Panc1 (cell line): ENCODE measurements at regions not wholly inside any gene's neighbourhood (a gene's known extent, or its start where the extent isn't known, plus 50 kb on each side); places are given as distances from the start of the nearest gene placed in this dataset.

Experiments
- ATAC-seq: fragments of 200-7000 bp; cut with Tn5 transposase; 2 replicates; pipeline ENCODE4 v1.9.1; 2020; ENCODE audit warnings: mild to moderate bottlenecking, moderate library complexity
- BruUV-seq: library from RNA; stranded (reverse); fragments of 400-500 nt; replicated peaks from 2 replicates; lab custom pipeline; 2021; lab: Mats Ljungman, UMichigan
- CTCF ChIA-PET: fragments of 300-600 bp; sonication (Branson Sonifier 250); formaldehyde crosslinking; loops from one replicate; lab custom pipeline; 2022; ENCODE audit warnings: antibody characterized with exemption; lab: Charles Lee
- POLR2A ChIA-PET: fragments of 300-600 bp; sonication (Branson Sonifier 250); formaldehyde crosslinking; loops from one replicate; lab custom pipeline; 2022; ENCODE audit warnings: antibody characterized with exemption; lab: Charles Lee
- DNase-seq: peaks from one replicate; pipeline ENCODE4 v3.0.0-alpha.2; 2010; ENCODE audit warnings: low read depth, low spot score
- H3K27ac ChIP-seq: 2 replicates; pipeline ENCODE4 v1.5.1; 2011; ENCODE audit warnings: mild to moderate bottlenecking, low read length, inconsistent platforms
- H3K27me3 ChIP-seq: fragments of 200-500 bp; sonication (Bioruptor generic); 2 replicates; pipeline ENCODE4 v1.6.0; 2014; ENCODE audit warnings: low read length, inconsistent platforms; ENCODE audit not compliant: control insufficient read depth, insufficient read depth
- H3K36me3 ChIP-seq: fragments of 200-500 bp; sonication (Bioruptor generic); 2 replicates; pipeline ENCODE4 v1.5.1; 2014; ENCODE audit warnings: inconsistent platforms, mild to moderate bottlenecking, low read length, moderate library complexity; ENCODE audit not compliant: control insufficient read depth, insufficient read depth
- H3K4me1 ChIP-seq: 2 replicates; pipeline ENCODE4 v1.5.1; 2011; ENCODE audit warnings: inconsistent platforms, mild to moderate bottlenecking, low read length, moderate library complexity; ENCODE audit not compliant: control insufficient read depth, insufficient read depth
- H3K4me3 ChIP-seq, 2 experiments: 2 replicates each; pipeline ENCODE4 v1.5.1; 2011 to 2012; ENCODE audit warnings: low read depth in 2 of 2, low read length in 2 of 2, mild to moderate bottlenecking in 2 of 2, inconsistent platforms in 1 of 2, moderate library complexity in 1 of 2
- H3K9me3 ChIP-seq: fragments of 200-500 bp; sonication (Bioruptor generic); 2 replicates; pipeline ENCODE4 v1.5.1; 2014; ENCODE audit warnings: low read depth, mild to moderate bottlenecking, inconsistent platforms, low read length, moderate library complexity; ENCODE audit not compliant: control insufficient read depth, insufficient read depth
- CTCF ChIP-seq: fragments of 450-650 bp; IDR thresholded peaks from 2 replicates; pipeline ENCODE4 v1.5.1; 2017; ENCODE audit warnings: mild to moderate bottlenecking
- POLR2AphosphoS5 ChIP-seq: IDR thresholded peaks from 2 replicates; pipeline ENCODE4 v1.6.1; 2012; ENCODE audit warnings: mild to moderate bottlenecking, low read depth, low read length, moderate library complexity
- REST ChIP-seq, 2 experiments: IDR thresholded peaks; 2 replicates each; pipeline ENCODE4 v1.6.1; 2011 to 2012; ENCODE audit warnings: low read depth in 2 of 2, control low read depth in 1 of 2, low read length in 1 of 2, mild to moderate bottlenecking in 1 of 2, moderate library complexity in 1 of 2; ENCODE audit not compliant: insufficient read depth in 1 of 2
- SIN3A ChIP-seq: IDR thresholded peaks from 2 replicates; pipeline ENCODE4 v1.6.1; 2012; ENCODE audit warnings: low read depth, mild to moderate bottlenecking, low read length, moderate library complexity, borderline replicate concordance; ENCODE audit not compliant: insufficient read depth
- TCF7L2 ChIP-seq: IDR thresholded peaks from 2 replicates; pipeline ENCODE4 v1.6.1; 2011; ENCODE audit warnings: mild to moderate bottlenecking, low read depth, low read length, inconsistent platforms
- in situ Hi-C: cut with HindIII; loops from 2 replicates; pipeline ENCODE4 v1.10.0; 2016; ENCODE audit warnings: low sequenced_read_pairs, low pct_unique_long_range_greater_than_20kb
- intact Hi-C: fragments of 100-400 bp; cut with micrococcal nuclease; formaldehyde crosslinking; loops from one replicate; pipeline ENCODE4 v1.10.0; 2022; ENCODE audit not compliant: unreplicated experiment

- BruUV-seq, result no TSS peak
- ATAC-seq (no peak), DNase-seq (no peak)
- in situ Hi-C loops, result no loop called here
- ChIA-PET POLR2A (no interaction called here), CTCF (no interaction called here)
- no peaks in the 10 kb centered on the region for H3K36me3 ChIP-seq
- no peak overlapping the region for H3K4me3 ChIP-seq
- TF ChIP-seq CTCF, result no peak
- no peak for TF ChIP-seq REST (IDR thresholded peaks at IDR 0.05; ENCODE audit: insufficient read depth in 1 of 2, low read depth in 2 of 2, low read length in 1 of 2)
- no peak for TF ChIP-seq POLR2AphosphoS5
- TF ChIP-seq SIN3A, result no peak
- no peak for TF ChIP-seq TCF7L2
- H3K27me3 ChIP-seq, result no peaks in the 10 kb centered on the region
- intact Hi-C loops, result no loop called here
- H3K9me3 ChIP-seq, result no peaks in the 10 kb centered on the region
- H3K27ac ChIP-seq, result no peak overlapping the region
- no peaks in the 10 kb centered on the region for H3K4me1 ChIP-seq
Observed at GRCh38 chr14:29064305-29064900, 297.8 kb downstream of the FOXG1 start.

- no TSS peak for BruUV-seq
- no peaks in the 10 kb centered on the region for H3K36me3 ChIP-seq
- ChIA-PET CTCF (no interaction called here), POLR2A (no interaction called here)
- intact Hi-C loops (loop anchor here (2.0 kb wide), 1 partner anchor 36 kb away; no protein-coding TSS in a partner anchor), in situ Hi-C loops (no loop called here)
- no peaks in the 10 kb centered on the region for H3K9me3 ChIP-seq
- TF ChIP-seq SIN3A (no peak), TCF7L2 (no peak), POLR2AphosphoS5 (no peak), CTCF (no peak), REST (IDR thresholded peaks at IDR 0.05; ENCODE audit: insufficient read depth in 1 of 2, low read depth in 2 of 2, low read length in 1 of 2) (no peak)
- DNase-seq, result no peak
- H3K4me3 ChIP-seq, result no peak overlapping the region
- no peaks in the 10 kb centered on the region for H3K4me1 ChIP-seq
- H3K27me3 ChIP-seq, result no peaks in the 10 kb centered on the region
- no peak overlapping the region for H3K27ac ChIP-seq
- no peak for ATAC-seq
Observed at GRCh38 chr14:29069228-29069627, 302.6 kb downstream of the FOXG1 start.
